ENCODE measurements at regions not wholly inside any gene's neighbourhood (a gene's known extent, or its start where the extent isn't known, plus 50 kb on each side); places are given as distances from the start of the nearest gene placed in this dataset.

DNA sequence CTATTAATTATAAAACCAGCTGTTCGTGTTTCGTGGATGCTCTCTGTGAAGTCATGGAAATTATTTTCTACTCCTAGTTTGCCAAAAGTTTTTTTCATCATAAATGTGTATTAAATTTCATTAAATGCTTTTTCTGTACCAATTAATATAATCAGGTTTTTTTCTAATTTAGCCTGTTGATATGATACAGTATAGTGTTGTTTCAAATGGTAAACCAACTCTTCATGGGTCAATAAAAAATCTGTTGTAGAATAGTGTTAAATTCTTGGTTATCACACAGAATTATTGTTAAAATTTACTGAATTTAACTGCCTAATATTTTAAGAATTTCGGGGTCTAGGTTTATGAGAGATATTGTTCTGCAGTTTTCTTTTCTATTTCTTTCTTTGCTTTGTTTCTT, 505.9 kb upstream of the MANEA start:
- TF ChIP-seq, protein P1, sequence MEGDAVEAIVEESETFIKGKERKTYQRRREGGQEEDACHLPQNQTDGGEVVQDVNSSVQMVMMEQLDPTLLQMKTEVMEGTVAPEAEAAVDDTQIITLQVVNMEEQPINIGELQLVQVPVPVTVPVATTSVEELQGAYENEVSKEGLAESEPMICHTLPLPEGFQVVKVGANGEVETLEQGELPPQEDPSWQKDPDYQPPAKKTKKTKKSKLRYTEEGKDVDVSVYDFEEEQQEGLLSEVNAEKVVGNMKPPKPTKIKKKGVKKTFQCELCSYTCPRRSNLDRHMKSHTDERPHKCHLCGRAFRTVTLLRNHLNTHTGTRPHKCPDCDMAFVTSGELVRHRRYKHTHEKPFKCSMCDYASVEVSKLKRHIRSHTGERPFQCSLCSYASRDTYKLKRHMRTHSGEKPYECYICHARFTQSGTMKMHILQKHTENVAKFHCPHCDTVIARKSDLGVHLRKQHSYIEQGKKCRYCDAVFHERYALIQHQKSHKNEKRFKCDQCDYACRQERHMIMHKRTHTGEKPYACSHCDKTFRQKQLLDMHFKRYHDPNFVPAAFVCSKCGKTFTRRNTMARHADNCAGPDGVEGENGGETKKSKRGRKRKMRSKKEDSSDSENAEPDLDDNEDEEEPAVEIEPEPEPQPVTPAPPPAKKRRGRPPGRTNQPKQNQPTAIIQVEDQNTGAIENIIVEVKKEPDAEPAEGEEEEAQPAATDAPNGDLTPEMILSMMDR (IDR thresholded peaks at IDR 0.05), result no peak
- TF ChIP-seq POLR2A (IDR thresholded peaks at IDR 0.05), result no peak

Measured in testis (tissue), 2 donors.